MCF 10A (cell line): ENCODE measurements at regions not wholly inside any gene's neighbourhood (a gene's known extent, or its start where the extent isn't known, plus 50 kb on each side); places are given as distances from the start of the nearest gene placed in this dataset.
A peak's percentile ranks its signal among the peaks of the same experiment; 100 is the strongest.

Source experiments
- BruUV-seq: library from RNA; stranded (reverse); fragments of 400-500 nt; replicated peaks from 2 replicates; lab custom pipeline; 2021; lab: Mats Ljungman, UMichigan
- CTCF ChIA-PET: fragments of 300-600 bp; sonication (Branson Sonifier 250); formaldehyde crosslinking; extraction: SDS; loops from one replicate; lab custom pipeline; 2021; ENCODE audit warnings: antibody characterized with exemption, inconsistent platforms; lab: Yijun Ruan, JAX
- POLR2A ChIA-PET: fragments of 300-600, 350-650 bp; sonication (Branson Sonifier 250); formaldehyde crosslinking; extraction: SDS; loops from one replicate; lab custom pipeline; 2020; ENCODE audit warnings: antibody characterized with exemption, inconsistent platforms; lab: Yijun Ruan, JAX
- DNase-seq: peaks from one replicate; pipeline ENCODE4 v3.0.0-alpha.2; 2018; ENCODE audit not compliant: unreplicated experiment
- H3K27ac Mint-ChIP-seq: one replicate; pipeline ENCODE4 v1.8.0; 2022; ENCODE audit warnings: mild to moderate bottlenecking, low read depth, mixed read lengths; ENCODE audit not compliant: unreplicated experiment
- H3K27me3 Mint-ChIP-seq: one replicate; pipeline ENCODE4 v1.8.0; 2022; ENCODE audit warnings: mixed read lengths; ENCODE audit not compliant: insufficient read depth, unreplicated experiment
- H3K36me3 Mint-ChIP-seq: one replicate; pipeline ENCODE4 v1.8.0; 2022; ENCODE audit warnings: mild to moderate bottlenecking, moderate library complexity, mixed read lengths; ENCODE audit not compliant: insufficient read depth, unreplicated experiment
- H3K4me1 Mint-ChIP-seq: one replicate; pipeline ENCODE4 v1.8.0; 2022; ENCODE audit warnings: mixed read lengths; ENCODE audit not compliant: insufficient read depth, unreplicated experiment
- H3K4me3 Mint-ChIP-seq: one replicate; pipeline ENCODE4 v1.8.0; 2022; ENCODE audit warnings: mild to moderate bottlenecking, moderate library complexity, mixed read lengths; ENCODE audit not compliant: unreplicated experiment
- H3K9me3 Mint-ChIP-seq: one replicate; pipeline ENCODE4 v1.8.0; 2022; ENCODE audit warnings: mixed read lengths; ENCODE audit not compliant: unreplicated experiment
- intact Hi-C: fragments of 100-400 bp; cut with micrococcal nuclease; formaldehyde crosslinking; loops from 2 replicates; pipeline ENCODE4 v1.14.1; 2022
- TF ChIP-seq, protein P1 (sequence below): fragments of 200-600 bp; IDR thresholded peaks from one replicate; pipeline ENCODE4 v1.8.0; 2022; ENCODE audit warnings: antibody characterized with exemption, mild to moderate bottlenecking; ENCODE audit not compliant: unreplicated experiment

GRCh38 chr12:78430551-78430950 is 434.0 kb upstream of the SYT1 start:
- H3K27ac Mint-ChIP-seq, result no peak overlapping the region
- H3K4me1 Mint-ChIP-seq, result no peaks in the 10 kb centered on the region
- no peak for DNase-seq
- no peaks in the 10 kb centered on the region for H3K9me3 Mint-ChIP-seq
- TF ChIP-seq, protein P1, sequence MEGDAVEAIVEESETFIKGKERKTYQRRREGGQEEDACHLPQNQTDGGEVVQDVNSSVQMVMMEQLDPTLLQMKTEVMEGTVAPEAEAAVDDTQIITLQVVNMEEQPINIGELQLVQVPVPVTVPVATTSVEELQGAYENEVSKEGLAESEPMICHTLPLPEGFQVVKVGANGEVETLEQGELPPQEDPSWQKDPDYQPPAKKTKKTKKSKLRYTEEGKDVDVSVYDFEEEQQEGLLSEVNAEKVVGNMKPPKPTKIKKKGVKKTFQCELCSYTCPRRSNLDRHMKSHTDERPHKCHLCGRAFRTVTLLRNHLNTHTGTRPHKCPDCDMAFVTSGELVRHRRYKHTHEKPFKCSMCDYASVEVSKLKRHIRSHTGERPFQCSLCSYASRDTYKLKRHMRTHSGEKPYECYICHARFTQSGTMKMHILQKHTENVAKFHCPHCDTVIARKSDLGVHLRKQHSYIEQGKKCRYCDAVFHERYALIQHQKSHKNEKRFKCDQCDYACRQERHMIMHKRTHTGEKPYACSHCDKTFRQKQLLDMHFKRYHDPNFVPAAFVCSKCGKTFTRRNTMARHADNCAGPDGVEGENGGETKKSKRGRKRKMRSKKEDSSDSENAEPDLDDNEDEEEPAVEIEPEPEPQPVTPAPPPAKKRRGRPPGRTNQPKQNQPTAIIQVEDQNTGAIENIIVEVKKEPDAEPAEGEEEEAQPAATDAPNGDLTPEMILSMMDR, result no peak
- no peak overlapping the region for H3K4me3 Mint-ChIP-seq
- no TSS peak for BruUV-seq
- ChIA-PET POLR2A (interaction anchor here (0.6 to 0.7 kb wide), 3 partner anchors 14 to 246 kb away, joined by 3 read pairs; no protein-coding TSS in a partner anchor), CTCF (interaction anchor here (0.6 to 0.7 kb wide), 2 partner anchors 738 to 938 kb away, joined by 3 read pairs; no protein-coding TSS in a partner anchor)
- no peaks in the 10 kb centered on the region for H3K36me3 Mint-ChIP-seq
- H3K27me3 Mint-ChIP-seq, result no peaks in the 10 kb centered on the region
- intact Hi-C loops, result no loop called here

- Mint-ChIP-seq H3K4me3 (no peak overlapping the region), H3K4me1 (no peaks in the 10 kb centered on the region), H3K36me3 (no peaks in the 10 kb centered on the region), H3K27me3 (no peaks in the 10 kb centered on the region), H3K27ac (no peak overlapping the region), H3K9me3 (peaks cover 1% of the 10 kb centered on the region)
- no TSS peak for BruUV-seq
- ChIA-PET POLR2A (no interaction called here), CTCF (no interaction called here)
- no peak for DNase-seq
- intact Hi-C loops, result no loop called here
- TF ChIP-seq, protein P1, result no peak
Observed at GRCh38 chr12:78431931-78432330, 432.6 kb upstream of the SYT1 start.

- no TSS peak for BruUV-seq
- intact Hi-C loops, result no loop called here
- H3K36me3 Mint-ChIP-seq, result no peaks in the 10 kb centered on the region
- no peak overlapping the region for H3K4me3 Mint-ChIP-seq
- H3K9me3 Mint-ChIP-seq, result peaks cover 7% of the 10 kb centered on the region
- H3K4me1 Mint-ChIP-seq, result peaks cover 13% of the 10 kb centered on the region
- CTCF ChIA-PET, result no interaction called here
- POLR2A ChIA-PET, result no interaction called here
- no peak overlapping the region for H3K27ac Mint-ChIP-seq
- TF ChIP-seq, protein P1, result no peak
- no peaks in the 10 kb centered on the region for H3K27me3 Mint-ChIP-seq
- DNase-seq, result no peak
Observed at GRCh38 chr12:78439666-78440065, 424.9 kb upstream of the SYT1 start.

DNA sequence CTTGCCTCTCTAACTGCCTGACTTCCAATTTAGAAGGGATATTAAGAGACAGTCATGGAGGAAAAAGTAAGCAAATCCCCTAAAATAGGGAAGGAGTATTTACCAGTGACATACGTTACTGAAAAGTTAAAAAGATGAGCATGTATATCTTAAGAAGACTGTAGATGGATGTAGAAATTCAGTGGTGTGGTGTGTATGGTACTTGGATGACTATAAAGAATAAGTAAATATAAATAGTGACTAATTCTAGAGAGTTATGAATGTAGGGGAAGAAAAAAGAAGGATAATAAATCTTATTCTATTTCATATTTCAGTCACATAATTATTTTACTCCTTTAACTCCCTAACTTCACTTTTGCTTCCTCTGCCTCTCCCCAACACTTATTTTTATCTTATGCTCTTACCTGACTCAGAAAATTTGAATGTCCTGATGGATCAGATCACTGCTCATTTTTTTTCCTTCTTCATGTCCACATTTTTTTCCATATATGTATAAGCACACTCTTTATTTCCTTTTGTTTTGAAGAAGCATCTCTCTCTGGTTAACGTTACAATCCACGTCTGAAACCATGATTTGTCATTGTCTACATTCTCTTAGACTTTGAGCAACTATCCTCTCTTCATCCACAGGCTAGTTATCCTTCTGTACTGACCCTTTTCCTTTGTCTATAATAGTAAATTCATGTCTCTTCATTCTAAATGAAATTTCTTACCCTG is 422.7 kb upstream of the SYT1 start:
- no TSS peak for BruUV-seq
- DNase-seq, result no peak
- CTCF ChIA-PET, result no interaction called here
- H3K27me3 Mint-ChIP-seq, result no peaks in the 10 kb centered on the region
- H3K4me1 Mint-ChIP-seq, result peaks cover 13% of the 10 kb centered on the region
- POLR2A ChIA-PET, result interaction anchor here (0.7 kb wide), 1 partner anchor 12 kb away, joined by 3 read pairs; no protein-coding TSS in a partner anchor
- peak overlapping the region; percentile 0 for H3K4me3 Mint-ChIP-seq
- TF ChIP-seq, protein P1, result no peak
- intact Hi-C loops, result no loop called here
- H3K9me3 Mint-ChIP-seq, result peaks cover 7% of the 10 kb centered on the region
- no peaks in the 10 kb centered on the region for H3K36me3 Mint-ChIP-seq
- no peak overlapping the region for H3K27ac Mint-ChIP-seq
